T-helper 1 cell treated with Interleukin-12 subunit alpha and Interleukin-12 subunit beta and Interleukin-4 antibody, amounts not matched to agents 30 μg/mL and 1 μg/mL, for 36 hours (primary cell): ENCODE measurements at regions not wholly inside any gene's neighbourhood (a gene's known extent, or its start where the extent isn't known, plus 50 kb on each side); places are given as distances from the start of the nearest gene placed in this dataset.

Experiments used
- H3K27ac Mint-ChIP-seq: one replicate; pipeline ENCODE4 v1.8.0; 2021; ENCODE audit warnings: mild to moderate bottlenecking, mixed read lengths
- H3K27me3 Mint-ChIP-seq: one replicate; pipeline ENCODE4 v1.8.0; 2021; ENCODE audit warnings: low read depth, mixed read lengths
- H3K36me3 Mint-ChIP-seq: one replicate; pipeline ENCODE4 v1.8.0; 2021; ENCODE audit warnings: low read depth, mixed read lengths
- H3K4me1 Mint-ChIP-seq: one replicate; pipeline ENCODE4 v1.8.0; 2021; ENCODE audit warnings: low read depth, mixed read lengths
- H3K4me3 Mint-ChIP-seq: one replicate; pipeline ENCODE4 v1.8.0; 2021; ENCODE audit warnings: mild to moderate bottlenecking, moderate library complexity, mixed read lengths
- H3K9me3 Mint-ChIP-seq: one replicate; pipeline ENCODE4 v1.8.0; 2021; ENCODE audit warnings: mixed read lengths

GRCh38 chr18:43606795-43607194 lies 329.5 kb upstream of the SYT4 start:
- Mint-ChIP-seq H3K27me3 (no peaks in the 10 kb centered on the region), H3K9me3 (peaks cover 11% of the 10 kb centered on the region), H3K4me3 (no peak overlapping the region), H3K36me3 (no peaks in the 10 kb centered on the region), H3K27ac (no peak overlapping the region), H3K4me1 (no peaks in the 10 kb centered on the region)

GRCh38 chr18:43620936-43621335 lies 343.6 kb upstream of the SYT4 start:
- Mint-ChIP-seq H3K36me3 (no peaks in the 10 kb centered on the region), H3K27ac (no peak overlapping the region), H3K4me1 (no peaks in the 10 kb centered on the region), H3K4me3 (no peak overlapping the region), H3K27me3 (no peaks in the 10 kb centered on the region), H3K9me3 (no peaks in the 10 kb centered on the region)

GRCh38 chr18:43622024-43622423 lies 344.7 kb upstream of the SYT4 start:
- no peaks in the 10 kb centered on the region for H3K9me3 Mint-ChIP-seq
- H3K36me3 Mint-ChIP-seq: no peaks in the 10 kb centered on the region
- no peak overlapping the region for H3K27ac Mint-ChIP-seq
- H3K4me3 Mint-ChIP-seq: no peak overlapping the region
- H3K4me1 Mint-ChIP-seq: no peaks in the 10 kb centered on the region
- no peaks in the 10 kb centered on the region for H3K27me3 Mint-ChIP-seq

GRCh38 chr18:43625582-43625981 lies 348.3 kb upstream of the SYT4 start:
- Mint-ChIP-seq H3K27me3 (no peaks in the 10 kb centered on the region), H3K4me3 (no peak overlapping the region)

GRCh38 chr18:43627848-43628530 lies 350.7 kb upstream of the SYT4 start:
- Mint-ChIP-seq H3K36me3 (no peaks in the 10 kb centered on the region), H3K9me3 (no peaks in the 10 kb centered on the region), H3K27me3 (no peaks in the 10 kb centered on the region), H3K4me1 (no peaks in the 10 kb centered on the region), H3K27ac (no peak overlapping the region), H3K4me3 (no peak overlapping the region)

More at GRCh38 chr18:43625582-43625981, 348.3 kb upstream of the SYT4 start:
- Mint-ChIP-seq H3K9me3 (no peaks in the 10 kb centered on the region), H3K27ac (no peak overlapping the region), H3K36me3 (no peaks in the 10 kb centered on the region), H3K4me1 (no peaks in the 10 kb centered on the region)

DNA sequence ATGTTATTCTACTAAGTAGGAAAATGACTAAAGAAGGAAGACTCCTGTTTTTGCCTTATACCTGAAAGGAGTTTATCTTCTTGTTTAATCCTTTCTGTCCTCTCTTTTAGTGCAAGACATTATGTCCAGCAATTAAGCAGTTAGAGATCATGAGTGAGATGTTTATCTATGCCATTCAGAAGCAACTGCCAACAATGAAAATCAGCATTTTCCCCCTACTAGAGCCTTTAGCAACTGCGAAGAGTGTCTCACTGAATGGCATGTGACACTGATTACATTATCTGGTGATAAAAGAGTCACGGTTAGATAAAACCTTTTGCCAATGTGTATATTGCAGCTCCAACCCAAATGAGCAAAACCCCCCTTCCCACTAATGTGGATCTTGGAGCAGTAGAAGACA lies 357.7 kb upstream of the SYT4 start:
- Mint-ChIP-seq H3K27me3 (no peaks in the 10 kb centered on the region), H3K4me1 (no peaks in the 10 kb centered on the region), H3K27ac (no peak overlapping the region), H3K4me3 (no peak overlapping the region), H3K36me3 (no peaks in the 10 kb centered on the region), H3K9me3 (no peaks in the 10 kb centered on the region)

- no peaks in the 10 kb centered on the region for H3K36me3 Mint-ChIP-seq
- no peaks in the 10 kb centered on the region for H3K27me3 Mint-ChIP-seq
- no peak overlapping the region for H3K27ac Mint-ChIP-seq
- no peaks in the 10 kb centered on the region for H3K9me3 Mint-ChIP-seq
- no peaks in the 10 kb centered on the region for H3K4me1 Mint-ChIP-seq
- no peak overlapping the region for H3K4me3 Mint-ChIP-seq
These were observed 358.1 kb upstream of the SYT4 start for GRCh38 chr18:43635397-43635796.

DNA sequence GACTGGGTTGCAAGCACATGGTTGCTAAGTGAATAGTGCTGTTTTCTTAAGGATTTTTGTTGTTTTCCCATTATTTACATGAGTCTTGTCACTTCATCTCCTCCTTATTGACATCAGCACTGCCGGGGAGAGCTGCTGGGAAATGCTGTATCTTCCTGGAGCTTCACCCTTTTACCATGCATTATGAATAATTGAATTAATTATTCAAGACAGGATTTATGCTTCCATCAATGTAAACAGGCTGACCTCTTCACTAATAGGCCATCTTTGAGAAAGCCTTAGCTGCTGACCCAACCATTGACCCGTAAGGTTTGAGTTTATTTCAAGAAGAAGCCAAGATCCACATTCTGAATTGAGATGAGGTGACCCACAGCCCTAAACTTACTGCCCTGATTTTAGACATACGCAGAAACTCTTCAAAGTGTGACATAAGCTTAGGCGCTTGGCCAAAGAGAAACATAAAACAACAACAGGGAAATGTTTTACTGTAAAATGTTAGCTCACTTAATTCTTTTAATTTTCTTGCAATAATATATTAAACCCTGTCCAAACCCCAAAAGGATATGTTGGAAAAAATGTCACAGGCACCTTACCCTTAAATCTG lies 365.5 kb upstream of the SYT4 start:
- H3K27me3 Mint-ChIP-seq: no peaks in the 10 kb centered on the region
- H3K4me1 Mint-ChIP-seq: no peaks in the 10 kb centered on the region
- H3K9me3 Mint-ChIP-seq: peaks cover 7% of the 10 kb centered on the region
- H3K27ac Mint-ChIP-seq: no peak overlapping the region
- no peaks in the 10 kb centered on the region for H3K36me3 Mint-ChIP-seq
- H3K4me3 Mint-ChIP-seq: no peak overlapping the region

DNA sequence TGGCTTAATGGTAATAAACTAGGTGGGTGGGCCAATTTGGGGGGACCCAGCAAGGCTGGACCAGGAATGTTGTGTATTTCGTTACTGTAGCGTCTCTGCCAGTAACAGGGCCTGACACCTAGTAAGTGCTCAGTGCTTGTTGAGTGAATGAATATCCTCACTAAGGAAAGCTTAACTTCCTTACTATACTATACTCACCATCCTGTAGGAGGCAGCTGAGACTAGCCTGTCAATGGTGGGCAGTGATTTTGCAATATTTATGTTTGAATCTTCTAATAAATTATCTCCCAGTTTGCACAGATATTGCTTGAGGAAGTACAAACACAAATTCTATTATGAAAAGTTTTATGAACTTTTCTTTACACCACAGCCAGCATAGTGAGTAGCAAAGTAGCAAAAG lies 370.7 kb upstream of the SYT4 start:
- Mint-ChIP-seq H3K36me3 (no peaks in the 10 kb centered on the region), H3K4me3 (no peak overlapping the region), H3K9me3 (peaks cover 5% of the 10 kb centered on the region), H3K27me3 (no peaks in the 10 kb centered on the region), H3K4me1 (no peaks in the 10 kb centered on the region), H3K27ac (no peak overlapping the region)

- H3K27me3 Mint-ChIP-seq: no peaks in the 10 kb centered on the region
- no peaks in the 10 kb centered on the region for H3K36me3 Mint-ChIP-seq
- peaks cover 6% of the 10 kb centered on the region for H3K9me3 Mint-ChIP-seq
- H3K27ac Mint-ChIP-seq: no peak overlapping the region
- H3K4me1 Mint-ChIP-seq: no peaks in the 10 kb centered on the region
- no peak overlapping the region for H3K4me3 Mint-ChIP-seq
These were observed 372.5 kb upstream of the SYT4 start for GRCh38 chr18:43649649-43650357.

GRCh38 chr18:43650426-43650825 lies 373.1 kb upstream of the SYT4 start:
- peaks cover 8% of the 10 kb centered on the region for H3K9me3 Mint-ChIP-seq
- no peak overlapping the region for H3K4me3 Mint-ChIP-seq
- H3K4me1 Mint-ChIP-seq: no peaks in the 10 kb centered on the region
- no peaks in the 10 kb centered on the region for H3K36me3 Mint-ChIP-seq
- H3K27ac Mint-ChIP-seq: no peak overlapping the region
- H3K27me3 Mint-ChIP-seq: no peaks in the 10 kb centered on the region

- H3K4me1 Mint-ChIP-seq: no peaks in the 10 kb centered on the region
- no peak overlapping the region for H3K4me3 Mint-ChIP-seq
- H3K36me3 Mint-ChIP-seq: no peaks in the 10 kb centered on the region
- H3K9me3 Mint-ChIP-seq: peaks cover 8% of the 10 kb centered on the region
- H3K27ac Mint-ChIP-seq: no peak overlapping the region
- no peaks in the 10 kb centered on the region for H3K27me3 Mint-ChIP-seq
These were observed 373.8 kb upstream of the SYT4 start for GRCh38 chr18:43651057-43651456.

DNA sequence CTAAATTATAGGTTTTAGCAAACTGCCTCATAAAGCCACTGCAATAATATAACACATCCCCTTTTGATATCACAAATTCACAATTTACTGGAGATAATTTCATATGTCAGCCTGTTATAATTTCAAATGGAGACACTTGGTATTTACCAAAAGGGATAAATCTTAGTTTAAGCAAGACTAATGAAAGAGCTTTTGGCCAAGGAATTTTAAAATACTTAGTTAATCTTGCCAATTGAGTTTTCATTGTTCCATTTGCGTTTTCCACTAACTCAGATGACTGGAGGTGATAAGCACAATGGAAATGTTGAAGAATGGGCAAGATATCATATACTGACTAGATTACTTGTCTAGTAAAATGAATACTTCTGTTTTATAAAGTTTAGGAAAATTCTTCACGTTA lies 379.3 kb upstream of the SYT4 start:
- Mint-ChIP-seq H3K36me3 (no peaks in the 10 kb centered on the region), H3K27me3 (no peaks in the 10 kb centered on the region), H3K4me3 (no peak overlapping the region), H3K4me1 (no peaks in the 10 kb centered on the region), H3K27ac (no peak overlapping the region), H3K9me3 (peaks cover 8% of the 10 kb centered on the region)

DNA sequence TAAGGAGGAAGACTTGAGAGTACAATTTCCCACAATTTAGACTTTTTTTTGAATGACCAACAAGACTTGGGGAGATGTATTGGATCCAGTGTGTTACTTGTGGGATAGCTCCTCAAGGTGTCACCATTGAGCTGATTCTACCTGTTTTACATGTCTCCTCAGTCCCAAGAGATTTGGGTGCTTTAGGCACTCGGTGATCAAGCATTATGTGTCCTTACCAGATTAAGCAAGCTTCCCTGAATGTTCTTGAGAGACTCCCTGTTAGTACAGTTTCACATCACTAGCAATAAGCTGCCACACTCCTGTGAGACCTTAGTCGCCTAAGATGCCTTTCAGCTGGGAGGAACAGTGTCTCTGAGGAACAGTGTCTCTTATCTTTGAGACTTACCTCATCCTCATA lies 384.3 kb upstream of the SYT4 start:
- Mint-ChIP-seq H3K36me3 (no peaks in the 10 kb centered on the region), H3K9me3 (no peaks in the 10 kb centered on the region), H3K27ac (no peak overlapping the region), H3K4me1 (no peaks in the 10 kb centered on the region), H3K27me3 (no peaks in the 10 kb centered on the region), H3K4me3 (no peak overlapping the region)

- Mint-ChIP-seq H3K9me3 (no peaks in the 10 kb centered on the region), H3K27me3 (no peaks in the 10 kb centered on the region), H3K4me1 (no peaks in the 10 kb centered on the region), H3K36me3 (no peaks in the 10 kb centered on the region), H3K4me3 (no peak overlapping the region), H3K27ac (no peak overlapping the region)
These were observed 385.4 kb upstream of the SYT4 start for GRCh38 chr18:43662657-43663056.
